MM.1S (cell line): ENCODE measurements at regions not wholly inside any gene's neighbourhood (a gene's known extent, or its start where the extent isn't known, plus 50 kb on each side); places are given as distances from the start of the nearest gene placed in this dataset.

Experiments
- DNase-seq: peaks from one replicate; pipeline ENCODE4 v3.0.0-alpha.2; 2015
- H2AFZ ChIP-seq: fragments of 300-600 bp; sonication (generic); 2 replicates; pipeline ENCODE4 v1.6.0; 2016; ENCODE audit warnings: antibody characterized with exemption, low read length
- H3F3A ChIP-seq: fragments of 300-600 bp; sonication (generic); 2 replicates; pipeline ENCODE4 v1.6.1; 2016; ENCODE audit warnings: mild to moderate bottlenecking, antibody characterized with exemption, low read length, moderate library complexity, mixed read lengths; ENCODE audit not compliant: insufficient read depth
- H3K27ac ChIP-seq: fragments of 300-600 bp; sonication (generic); 2 replicates; pipeline ENCODE4 v1.5.1; 2016; ENCODE audit warnings: mild to moderate bottlenecking, low read length
- H3K27me3 ChIP-seq: fragments of 300-600 bp; sonication (generic); replicated peaks from 2 replicates; pipeline ENCODE4 v1.6.0; 2016; ENCODE audit warnings: low read length; ENCODE audit not compliant: insufficient read depth
- H3K36me3 ChIP-seq: fragments of 300-600 bp; sonication (generic); replicated peaks from 2 replicates; pipeline ENCODE4 v1.6.1; 2016; ENCODE audit warnings: mild to moderate bottlenecking, low read length, mixed read lengths; ENCODE audit not compliant: insufficient read depth
- H3K4me1 ChIP-seq: fragments of 300-600 bp; sonication (generic); 2 replicates; pipeline ENCODE4 v1.6.1; 2016; ENCODE audit warnings: low read length, mixed read lengths
- H3K4me2 ChIP-seq: fragments of 300-600 bp; sonication (generic); 2 replicates; pipeline ENCODE4 v1.6.0; 2016; ENCODE audit warnings: low read depth, low read length
- H3K4me3 ChIP-seq: fragments of 300-600 bp; sonication (generic); 2 replicates; pipeline ENCODE4 v1.5.1; 2016; ENCODE audit warnings: low read length, mixed read lengths
- H3K79me2 ChIP-seq: fragments of 300-600 bp; sonication (generic); 2 replicates; pipeline ENCODE4 v1.6.1; 2016; ENCODE audit warnings: mixed run types, low read length, mixed read lengths
- H3K9ac ChIP-seq: fragments of 300-600 bp; sonication (generic); 2 replicates; pipeline ENCODE4 v1.6.1; 2016; ENCODE audit warnings: low read length, mixed read lengths
- H3K9me2 ChIP-seq: fragments of 300-600 bp; sonication (generic); replicated peaks from 2 replicates; pipeline ENCODE4 v1.6.1; 2016; ENCODE audit warnings: mild to moderate bottlenecking, low read length, mixed read lengths; ENCODE audit not compliant: insufficient read depth
- H3K9me3 ChIP-seq: fragments of 300-600 bp; sonication (generic); replicated peaks from 2 replicates; pipeline ENCODE4 v1.6.1; 2016; ENCODE audit warnings: mild to moderate bottlenecking, low read length, mixed read lengths; ENCODE audit not compliant: insufficient read depth
- H4K20me1 ChIP-seq: fragments of 300-600 bp; sonication (generic); 2 replicates; pipeline ENCODE4 v1.6.1; 2016; ENCODE audit warnings: mild to moderate bottlenecking, low read length, moderate library complexity, mixed read lengths; ENCODE audit not compliant: insufficient read depth
- EZH2 ChIP-seq: fragments of 300-600 bp; sonication (generic); optimal IDR thresholded peaks from 2 replicates; pipeline ENCODE3; 2017; ENCODE audit warnings: low read depth, mild to moderate bottlenecking, antibody characterized with exemption, low read length, mixed read lengths
- EZH2phosphoT487 ChIP-seq: fragments of 300-600 bp; sonication (generic); IDR thresholded peaks from 2 replicates; pipeline ENCODE4 v1.6.1; 2018; ENCODE audit warnings: antibody characterized with exemption, low read length
- TF ChIP-seq, protein P1 (sequence below): fragments of 300-600 bp; sonication (generic); IDR thresholded peaks from 2 replicates; pipeline ENCODE4 v1.5.1; 2016; ENCODE audit warnings: antibody characterized with exemption, low read length, mixed read lengths

DNA sequence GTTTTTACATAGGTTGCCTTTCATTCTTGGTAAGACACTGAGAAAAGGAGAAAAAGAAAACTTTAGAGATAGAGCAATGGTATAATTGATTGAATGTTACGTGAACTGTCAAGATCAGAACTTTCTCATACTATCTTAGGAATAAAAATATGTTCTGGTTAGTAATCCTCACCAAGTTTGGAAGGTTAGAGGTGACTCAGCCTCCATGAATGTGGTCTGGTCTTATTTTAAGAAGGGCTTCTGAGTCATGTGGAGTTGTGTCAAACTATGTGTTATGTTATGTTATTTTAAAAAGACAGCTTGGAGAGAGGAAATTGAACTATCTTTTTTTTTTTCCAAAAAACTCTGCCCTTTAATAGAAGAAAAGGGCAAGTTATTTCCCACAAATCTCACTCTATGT, 458.6 kb upstream of the KLF6 start:
- no peaks in the 10 kb centered on the region for H3K9me2 ChIP-seq
- H2AFZ ChIP-seq = no peak overlapping the region
- DNase-seq = no peak
- no peak overlapping the region for H3K27ac ChIP-seq
- TF ChIP-seq EZH2phosphoT487 = no peak
- no peak for TF ChIP-seq EZH2
- TF ChIP-seq, protein P1, sequence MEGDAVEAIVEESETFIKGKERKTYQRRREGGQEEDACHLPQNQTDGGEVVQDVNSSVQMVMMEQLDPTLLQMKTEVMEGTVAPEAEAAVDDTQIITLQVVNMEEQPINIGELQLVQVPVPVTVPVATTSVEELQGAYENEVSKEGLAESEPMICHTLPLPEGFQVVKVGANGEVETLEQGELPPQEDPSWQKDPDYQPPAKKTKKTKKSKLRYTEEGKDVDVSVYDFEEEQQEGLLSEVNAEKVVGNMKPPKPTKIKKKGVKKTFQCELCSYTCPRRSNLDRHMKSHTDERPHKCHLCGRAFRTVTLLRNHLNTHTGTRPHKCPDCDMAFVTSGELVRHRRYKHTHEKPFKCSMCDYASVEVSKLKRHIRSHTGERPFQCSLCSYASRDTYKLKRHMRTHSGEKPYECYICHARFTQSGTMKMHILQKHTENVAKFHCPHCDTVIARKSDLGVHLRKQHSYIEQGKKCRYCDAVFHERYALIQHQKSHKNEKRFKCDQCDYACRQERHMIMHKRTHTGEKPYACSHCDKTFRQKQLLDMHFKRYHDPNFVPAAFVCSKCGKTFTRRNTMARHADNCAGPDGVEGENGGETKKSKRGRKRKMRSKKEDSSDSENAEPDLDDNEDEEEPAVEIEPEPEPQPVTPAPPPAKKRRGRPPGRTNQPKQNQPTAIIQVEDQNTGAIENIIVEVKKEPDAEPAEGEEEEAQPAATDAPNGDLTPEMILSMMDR = no peak
- no peaks in the 10 kb centered on the region for H4K20me1 ChIP-seq
- peaks cover 9% of the 10 kb centered on the region; the same call in 1 of the 2 replicates for H3F3A ChIP-seq
- no peaks in the 10 kb centered on the region for H3K9me3 ChIP-seq
- H3K36me3 ChIP-seq = no peaks in the 10 kb centered on the region
- H3K4me1 ChIP-seq = peaks cover 15% of the 10 kb centered on the region
- no peak overlapping the region for H3K4me2 ChIP-seq
- H3K9ac ChIP-seq = no peak overlapping the region
- H3K79me2 ChIP-seq = no peaks in the 10 kb centered on the region
- no peak overlapping the region for H3K4me3 ChIP-seq
- no peaks in the 10 kb centered on the region for H3K27me3 ChIP-seq

DNA sequence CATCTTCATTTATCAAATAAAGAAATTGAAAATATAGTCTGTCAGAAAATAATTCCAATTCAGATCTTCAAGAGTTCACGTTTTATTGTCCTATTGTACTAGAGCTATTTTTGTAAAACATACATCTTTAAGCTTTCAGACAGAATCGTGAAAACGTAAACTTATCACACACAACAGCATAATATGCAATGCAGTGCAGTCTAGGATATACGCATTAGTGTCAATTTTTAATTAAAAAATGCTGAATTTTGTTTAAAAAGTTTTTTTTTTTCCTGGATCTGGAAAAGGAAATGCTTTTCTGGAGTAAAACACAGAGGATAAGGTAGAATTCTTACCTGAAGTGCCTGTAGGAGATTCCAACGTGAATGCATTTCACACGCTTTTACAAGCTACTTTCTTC, 458.2 kb upstream of the KLF6 start:
- Histone ChIP-seq H3K9me3 (no peaks in the 10 kb centered on the region), H3K27me3 (no peaks in the 10 kb centered on the region), H3K9me2 (no peaks in the 10 kb centered on the region), H2AFZ (0 out of 2 replicates have a peak overlapping the region, but pooled peaks have one; percentile 60), H3K27ac (peak overlapping the region; percentile 59; the same call in 1 of the 2 replicates), H3F3A (peaks cover 9% of the 10 kb centered on the region; the same call in 1 of the 2 replicates), H3K79me2 (no peaks in the 10 kb centered on the region), H3K4me2 (0 out of 2 replicates have a peak overlapping the region, but pooled peaks have one; percentile 81), H3K4me1 (peaks cover 15% of the 10 kb centered on the region), H3K36me3 (no peaks in the 10 kb centered on the region), H3K9ac (no peak overlapping the region), H4K20me1 (no peaks in the 10 kb centered on the region), H3K4me3 (no peak overlapping the region)
- DNase-seq = no peak
- no peak for TF ChIP-seq EZH2phosphoT487
- TF ChIP-seq, protein P1 = no peak
- no peak for TF ChIP-seq EZH2

DNA sequence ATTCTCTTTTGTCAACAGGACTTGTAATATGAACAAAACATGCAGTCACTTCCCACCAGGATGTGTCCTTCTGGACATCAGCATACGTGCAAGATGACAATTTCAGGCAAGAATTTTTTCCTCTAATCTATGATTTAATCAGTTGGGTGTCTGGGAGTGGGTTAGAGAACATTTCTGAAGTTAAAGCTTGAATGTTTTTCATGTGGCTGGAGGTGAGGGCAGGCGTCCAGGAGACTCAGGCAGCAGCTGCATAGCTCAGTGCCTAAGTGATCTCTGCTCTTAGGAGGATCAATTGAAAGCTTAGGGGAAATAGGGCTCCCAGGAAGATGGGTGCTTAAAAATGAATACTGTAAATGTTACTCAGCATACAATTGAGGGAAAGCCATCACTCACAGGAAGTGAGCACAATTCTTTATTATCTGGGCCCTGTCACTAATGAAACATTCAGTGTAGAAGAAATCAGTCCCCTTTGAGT, 457.6 kb upstream of the KLF6 start:
- Histone ChIP-seq H3K79me2 (no peaks in the 10 kb centered on the region), H3K27me3 (no peaks in the 10 kb centered on the region), H3K4me1 (peaks cover 15% of the 10 kb centered on the region), H3F3A (peaks cover 9% of the 10 kb centered on the region; the same call in 1 of the 2 replicates), H3K4me3 (peak overlapping the region; percentile 39), H3K9me2 (no peaks in the 10 kb centered on the region), H4K20me1 (no peaks in the 10 kb centered on the region), H3K9me3 (no peaks in the 10 kb centered on the region), H3K9ac (peak overlapping the region; percentile 23; the same call in 1 of the 2 replicates), H3K27ac (peak overlapping the region; percentile 59; the same call in 1 of the 2 replicates), H3K4me2 (peak overlapping the region; percentile 81), H3K36me3 (no peaks in the 10 kb centered on the region), H2AFZ (peak overlapping the region; percentile 60)
- no peak for DNase-seq
- TF ChIP-seq, protein P1 = no peak
- no peak for TF ChIP-seq EZH2
- no peak for TF ChIP-seq EZH2phosphoT487
